Astrocyte of the cerebellum (primary cell): ENCODE measurements at regions not wholly inside any gene's neighbourhood (a gene's known extent, or its start where the extent isn't known, plus 50 kb on each side); places are given as distances from the start of the nearest gene placed in this dataset.
"Not testable (repeated sequence)": the region's sequence is repeated elsewhere in the genome, so short reads cannot be mapped to it uniquely, and the experiment has no call there.

ENCODE experiments used
- DNase-seq: peaks from one replicate; pipeline ENCODE4 v3.0.0-alpha.2; 2011; ENCODE audit warnings: low read depth
- H3K4me3 ChIP-seq: 2 replicates; pipeline ENCODE4 v1.5.1; 2011; ENCODE audit warnings: mild to moderate bottlenecking, low read depth, low read length, moderate library complexity
- in situ Hi-C: cut with HindIII; loops from 2 replicates; pipeline ENCODE4 v1.10.0; 2017; ENCODE audit warnings: low sequenced_read_pairs
- TF ChIP-seq, protein P1 (sequence below): IDR thresholded peaks from 2 replicates; pipeline ENCODE4 v1.5.1; 2012; ENCODE audit warnings: low read length, low read depth, moderate library complexity, mild to moderate bottlenecking; ENCODE audit errors: missing control alignments

DNA sequence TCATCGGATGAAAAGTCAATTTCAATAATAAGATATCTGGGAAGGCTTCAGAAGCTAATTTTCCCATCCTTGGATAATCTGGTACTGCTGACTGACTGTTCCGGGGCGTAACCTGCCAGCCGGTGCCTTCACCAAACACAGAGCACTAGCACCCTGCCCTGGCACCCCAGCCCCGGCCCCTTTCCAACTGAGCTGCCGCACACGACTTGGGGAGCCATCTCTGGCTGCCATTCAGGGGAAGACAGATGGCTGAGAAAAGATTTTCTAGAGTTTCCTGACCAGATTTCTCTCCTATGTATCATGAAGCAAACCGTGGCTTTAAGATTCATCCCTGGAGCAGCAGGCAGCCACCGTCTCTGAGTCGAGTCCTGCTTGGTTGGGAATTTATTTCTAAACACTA is 96.0 kb upstream of the SYT6 start:
- in situ Hi-C loops, result no loop called here
- no peak for DNase-seq
- no peak overlapping the region for H3K4me3 ChIP-seq
- TF ChIP-seq, protein P1, sequence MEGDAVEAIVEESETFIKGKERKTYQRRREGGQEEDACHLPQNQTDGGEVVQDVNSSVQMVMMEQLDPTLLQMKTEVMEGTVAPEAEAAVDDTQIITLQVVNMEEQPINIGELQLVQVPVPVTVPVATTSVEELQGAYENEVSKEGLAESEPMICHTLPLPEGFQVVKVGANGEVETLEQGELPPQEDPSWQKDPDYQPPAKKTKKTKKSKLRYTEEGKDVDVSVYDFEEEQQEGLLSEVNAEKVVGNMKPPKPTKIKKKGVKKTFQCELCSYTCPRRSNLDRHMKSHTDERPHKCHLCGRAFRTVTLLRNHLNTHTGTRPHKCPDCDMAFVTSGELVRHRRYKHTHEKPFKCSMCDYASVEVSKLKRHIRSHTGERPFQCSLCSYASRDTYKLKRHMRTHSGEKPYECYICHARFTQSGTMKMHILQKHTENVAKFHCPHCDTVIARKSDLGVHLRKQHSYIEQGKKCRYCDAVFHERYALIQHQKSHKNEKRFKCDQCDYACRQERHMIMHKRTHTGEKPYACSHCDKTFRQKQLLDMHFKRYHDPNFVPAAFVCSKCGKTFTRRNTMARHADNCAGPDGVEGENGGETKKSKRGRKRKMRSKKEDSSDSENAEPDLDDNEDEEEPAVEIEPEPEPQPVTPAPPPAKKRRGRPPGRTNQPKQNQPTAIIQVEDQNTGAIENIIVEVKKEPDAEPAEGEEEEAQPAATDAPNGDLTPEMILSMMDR, result no peak

DNA sequence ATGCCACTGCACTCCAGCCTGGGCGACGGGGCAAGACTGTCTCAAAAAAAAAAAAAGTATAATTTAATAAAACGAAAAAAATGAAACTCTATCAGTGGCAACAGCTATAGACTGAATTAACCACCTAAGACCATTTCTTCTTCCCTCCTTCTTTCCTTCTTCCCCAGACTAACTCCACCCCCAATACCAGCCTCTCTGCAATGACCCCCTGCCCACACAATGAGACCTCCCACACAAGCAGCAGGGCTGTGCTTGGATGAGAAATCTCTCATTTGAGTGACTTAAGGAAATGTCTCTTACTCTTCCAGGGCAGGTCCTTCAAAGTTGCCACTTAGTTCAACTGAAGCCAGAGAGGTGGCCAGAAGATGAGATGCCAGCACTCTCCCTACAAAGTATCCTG is 94.5 kb upstream of the SYT6 start:
- no peak overlapping the region for H3K4me3 ChIP-seq
- in situ Hi-C loops, result no loop called here
- no peak for DNase-seq
- TF ChIP-seq, protein P1, result no peak

DNA sequence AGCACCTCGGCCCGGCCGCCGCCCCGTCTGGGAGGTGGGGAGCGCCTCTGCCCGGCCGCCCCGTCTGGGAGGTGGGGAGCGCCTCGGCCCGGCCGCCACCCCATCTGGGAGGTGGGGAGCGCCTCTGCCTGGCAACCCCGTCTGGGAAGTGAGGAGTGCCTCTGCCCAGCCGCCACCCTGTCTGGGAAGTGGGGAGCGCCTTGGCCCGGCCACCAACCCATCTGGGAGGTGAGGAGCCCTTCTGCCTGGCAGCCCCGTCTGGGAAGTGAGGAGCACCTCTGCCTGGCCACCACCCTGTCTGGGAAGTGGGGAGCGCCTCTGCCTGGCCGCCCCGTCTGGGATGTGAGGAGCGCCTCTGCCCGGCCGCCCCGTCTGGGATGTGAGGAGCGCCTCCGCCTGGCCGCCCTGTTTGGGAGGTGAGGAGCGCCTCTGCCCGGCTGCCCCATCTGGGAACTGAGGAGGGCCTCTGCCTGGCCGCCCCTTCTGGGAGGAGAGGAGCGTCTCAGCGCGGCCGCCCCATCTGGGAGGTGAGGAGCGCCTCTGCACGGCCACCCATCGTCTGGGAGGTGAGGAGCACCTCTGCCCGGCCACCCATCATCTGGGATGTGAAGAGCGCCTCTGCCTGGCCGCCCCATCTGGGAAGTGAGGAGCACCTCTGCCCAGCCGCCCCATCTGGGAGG is 89.0 kb upstream of the SYT6 start:
- H3K4me3 ChIP-seq, DNase-seq, in situ Hi-C loops: not testable (repeated sequence)

DNA sequence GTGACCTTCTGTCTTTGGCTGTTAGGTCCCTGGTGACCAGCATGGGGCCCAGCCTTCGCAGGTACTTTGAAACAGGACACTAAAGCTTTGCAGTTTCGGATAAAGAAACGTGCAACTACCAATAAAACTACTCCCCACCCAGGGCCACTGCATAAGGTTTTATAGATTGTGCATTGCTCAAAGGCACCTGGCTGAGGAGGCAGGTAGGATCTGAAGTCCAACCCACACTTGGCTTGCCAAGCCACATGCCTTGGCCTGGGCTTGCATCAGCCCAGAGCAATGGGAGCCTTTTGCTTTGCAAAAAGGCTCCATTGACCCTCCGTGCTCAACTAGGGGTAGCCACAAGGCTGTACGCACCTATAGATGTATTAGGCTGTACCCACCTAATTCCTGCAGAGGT is 84.4 kb upstream of the SYT6 start:
- H3K4me3 ChIP-seq, result no peak overlapping the region
- TF ChIP-seq, protein P1, result no peak
- in situ Hi-C loops, result no loop called here
- DNase-seq, result no peak

DNA sequence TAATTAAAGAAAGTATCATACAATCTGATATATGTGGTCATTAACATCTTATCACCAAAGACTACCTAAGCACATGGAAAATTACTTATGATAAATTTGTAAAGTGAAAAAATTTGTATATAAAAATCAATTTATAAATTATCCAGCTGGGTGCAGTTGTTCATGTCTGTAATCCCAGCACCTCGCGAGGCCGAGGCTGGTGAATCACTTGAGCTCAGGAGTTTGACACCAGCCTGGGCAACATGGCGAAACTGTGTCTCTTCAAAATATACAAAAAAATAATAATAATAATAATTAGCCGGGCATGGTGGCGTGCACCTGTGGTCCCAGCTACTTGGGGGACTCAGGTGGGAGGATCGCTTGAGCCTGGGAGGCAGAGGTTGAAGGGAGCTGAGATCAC is 82.8 kb upstream of the SYT6 start:
- H3K4me3 ChIP-seq, result no peak overlapping the region
- DNase-seq, result no peak
- TF ChIP-seq, protein P1, result no peak
- in situ Hi-C loops, result no loop called here

DNA sequence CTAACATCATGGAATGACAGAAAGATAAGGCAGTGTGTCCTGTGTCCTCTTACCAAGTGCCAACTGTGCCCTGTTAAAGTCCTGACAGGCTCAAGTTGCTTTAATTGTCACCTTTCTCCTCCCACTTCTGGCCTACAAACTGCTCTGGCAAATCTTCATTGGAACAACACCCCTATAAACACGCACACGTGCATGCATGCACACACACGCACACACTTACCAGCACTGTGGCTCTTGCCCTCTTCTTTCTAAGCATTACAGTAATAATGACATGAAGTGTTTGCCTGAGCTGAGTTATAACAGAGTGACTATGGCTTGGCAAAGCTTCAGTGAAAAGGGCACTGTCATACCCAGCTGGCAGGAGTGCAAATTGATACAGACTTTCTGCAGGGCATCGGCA is 82.3 kb upstream of the SYT6 start:
- in situ Hi-C loops, result no loop called here

DNA sequence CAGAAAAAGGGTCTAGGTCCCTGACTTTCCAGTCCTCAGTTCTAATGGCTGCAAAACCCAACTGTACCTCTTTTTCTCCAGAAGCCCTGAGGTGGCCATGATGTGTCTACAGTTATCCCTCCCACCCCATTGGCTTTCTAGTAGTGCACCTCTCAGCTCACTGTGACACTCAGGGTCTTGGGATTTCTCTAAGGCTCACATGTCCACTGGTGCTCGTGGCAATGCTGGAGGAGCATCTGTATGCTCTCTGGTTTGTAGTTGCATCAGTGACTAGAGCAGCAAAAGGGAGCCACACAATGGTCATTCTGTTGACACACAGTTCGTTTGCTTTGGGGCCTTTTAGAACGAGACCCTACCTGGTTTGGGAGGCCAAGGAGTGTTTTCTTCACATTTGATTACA is 81.6 kb upstream of the SYT6 start:
- no peak overlapping the region for H3K4me3 ChIP-seq
- DNase-seq, result no peak
- TF ChIP-seq, protein P1, result no peak
- in situ Hi-C loops, result no loop called here

More for the DNA sequence above, 82.3 kb upstream of the SYT6 start:
- no peak overlapping the region for H3K4me3 ChIP-seq
- no peak for DNase-seq
- TF ChIP-seq, protein P1, result no peak
